Smooth muscle cell (in vitro differentiated cells): ENCODE measurements at regions not wholly inside any gene's neighbourhood (a gene's known extent, or its start where the extent isn't known, plus 50 kb on each side); places are given as distances from the start of the nearest gene placed in this dataset.
A peak's percentile ranks its signal among the peaks of the same experiment; 100 is the strongest.

Experiments used
- DNase-seq: peaks from one replicate; lab custom pipeline; 2025; ENCODE audit not compliant: unreplicated experiment; lab: John Stamatoyannopoulos, UW
- H2AFZ ChIP-seq: fragments of 200-600 bp; sonication (generic); 2 replicates; pipeline ENCODE4 v1.6.0; 2016; ENCODE audit warnings: antibody characterized with exemption, low read depth, mild to moderate bottlenecking
- H3F3A ChIP-seq: fragments of 200-600 bp; sonication (generic); 2 replicates; pipeline ENCODE4 v1.6.0; 2017; ENCODE audit warnings: antibody characterized with exemption, low read depth
- H3K27ac ChIP-seq: fragments of 200-600 bp; sonication (generic); 2 replicates; pipeline ENCODE4 v1.5.1; 2016; ENCODE audit warnings: low read depth, mild to moderate bottlenecking
- H3K27me3 ChIP-seq: fragments of 200-600 bp; sonication (generic); 2 replicates; pipeline ENCODE4 v1.6.1; 2016; ENCODE audit warnings: low read depth, mild to moderate bottlenecking
- H3K36me3 ChIP-seq: fragments of 200-600 bp; sonication (generic); 2 replicates; pipeline ENCODE4 v1.5.1; 2016; ENCODE audit warnings: low read depth
- H3K4me1 ChIP-seq: fragments of 200-600 bp; sonication (generic); 2 replicates; pipeline ENCODE4 v1.5.1; 2016; ENCODE audit warnings: low read depth
- H3K4me2 ChIP-seq: fragments of 200-600 bp; sonication (generic); 2 replicates; pipeline ENCODE4 v1.6.0; 2016; ENCODE audit warnings: mild to moderate bottlenecking
- H3K4me3 ChIP-seq: fragments of 200-600 bp; sonication (generic); 2 replicates; pipeline ENCODE4 v1.5.1; 2016; ENCODE audit warnings: mild to moderate bottlenecking
- H3K79me2 ChIP-seq: fragments of 200-600 bp; sonication (generic); 2 replicates; pipeline ENCODE4 v1.6.0; 2016; ENCODE audit warnings: low read depth, mild to moderate bottlenecking
- H3K9ac ChIP-seq: fragments of 200-600 bp; sonication (generic); 2 replicates; pipeline ENCODE4 v1.6.0; 2016; ENCODE audit warnings: low read depth
- H3K9me3 ChIP-seq: fragments of 200-600 bp; sonication (generic); replicated peaks from 2 replicates; pipeline ENCODE4 v1.5.1; 2016; ENCODE audit warnings: low read depth
- H4K20me1 ChIP-seq: fragments of 200-600 bp; sonication (generic); 2 replicates; pipeline ENCODE4 v1.6.0; 2016; ENCODE audit warnings: low read depth
- WGBS: methylation state at CpG from one replicate; pipeline ENCODE4 v1.1.7; 2016; ENCODE audit warnings: low lambda C conversion rate; 5-methylcytosine and 5-hydroxymethylcytosine counted together
- TF ChIP-seq, protein P1 (sequence below): fragments of 200-600 bp; sonication (generic); IDR thresholded peaks from 2 replicates; pipeline ENCODE4 v1.5.1; 2017; ENCODE audit warnings: borderline replicate concordance, mild to moderate bottlenecking, antibody characterized with exemption; ENCODE audit not compliant: insufficient read depth, poor library complexity, severe bottlenecking

DNA sequence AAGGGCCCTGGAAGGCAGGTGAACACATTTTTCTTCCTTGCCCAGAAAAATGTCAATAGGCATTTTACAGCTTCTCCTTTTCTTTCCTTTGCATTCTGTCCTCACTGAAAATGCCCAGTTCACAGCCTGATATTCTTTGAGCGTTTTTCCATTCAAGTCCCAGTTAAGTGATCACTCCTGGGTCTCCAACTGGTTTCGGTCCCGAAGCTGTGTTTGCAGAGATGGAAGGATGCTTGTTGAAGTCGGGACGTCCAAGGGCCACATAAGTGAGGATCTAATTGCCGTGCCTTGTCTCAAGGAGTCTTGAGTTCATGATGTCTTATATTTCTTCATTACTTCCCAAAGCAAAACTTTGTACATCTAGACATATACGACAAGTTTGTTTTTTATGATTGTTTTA is 208.7 kb upstream of the PRKCQ start:
- Histone ChIP-seq H2AFZ (no peak overlapping the region), H3K4me2 (no peak overlapping the region), H3K9me3 (no peaks in the 10 kb centered on the region), H4K20me1 (no peaks in the 10 kb centered on the region), H3K4me3 (no peak overlapping the region), H3K79me2 (no peaks in the 10 kb centered on the region), H3K27ac (no peak overlapping the region), H3K27me3 (no peaks in the 10 kb centered on the region), H3F3A (no peaks in the 10 kb centered on the region), H3K4me1 (peaks cover 8% of the 10 kb centered on the region), H3K9ac (no peak overlapping the region), H3K36me3 (no peaks in the 10 kb centered on the region)
- DNase-seq: no peak
- TF ChIP-seq, protein P1, sequence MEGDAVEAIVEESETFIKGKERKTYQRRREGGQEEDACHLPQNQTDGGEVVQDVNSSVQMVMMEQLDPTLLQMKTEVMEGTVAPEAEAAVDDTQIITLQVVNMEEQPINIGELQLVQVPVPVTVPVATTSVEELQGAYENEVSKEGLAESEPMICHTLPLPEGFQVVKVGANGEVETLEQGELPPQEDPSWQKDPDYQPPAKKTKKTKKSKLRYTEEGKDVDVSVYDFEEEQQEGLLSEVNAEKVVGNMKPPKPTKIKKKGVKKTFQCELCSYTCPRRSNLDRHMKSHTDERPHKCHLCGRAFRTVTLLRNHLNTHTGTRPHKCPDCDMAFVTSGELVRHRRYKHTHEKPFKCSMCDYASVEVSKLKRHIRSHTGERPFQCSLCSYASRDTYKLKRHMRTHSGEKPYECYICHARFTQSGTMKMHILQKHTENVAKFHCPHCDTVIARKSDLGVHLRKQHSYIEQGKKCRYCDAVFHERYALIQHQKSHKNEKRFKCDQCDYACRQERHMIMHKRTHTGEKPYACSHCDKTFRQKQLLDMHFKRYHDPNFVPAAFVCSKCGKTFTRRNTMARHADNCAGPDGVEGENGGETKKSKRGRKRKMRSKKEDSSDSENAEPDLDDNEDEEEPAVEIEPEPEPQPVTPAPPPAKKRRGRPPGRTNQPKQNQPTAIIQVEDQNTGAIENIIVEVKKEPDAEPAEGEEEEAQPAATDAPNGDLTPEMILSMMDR: no peak
- 95% methylated on average over 7 of the region's 7 CpGs for WGBS

DNA sequence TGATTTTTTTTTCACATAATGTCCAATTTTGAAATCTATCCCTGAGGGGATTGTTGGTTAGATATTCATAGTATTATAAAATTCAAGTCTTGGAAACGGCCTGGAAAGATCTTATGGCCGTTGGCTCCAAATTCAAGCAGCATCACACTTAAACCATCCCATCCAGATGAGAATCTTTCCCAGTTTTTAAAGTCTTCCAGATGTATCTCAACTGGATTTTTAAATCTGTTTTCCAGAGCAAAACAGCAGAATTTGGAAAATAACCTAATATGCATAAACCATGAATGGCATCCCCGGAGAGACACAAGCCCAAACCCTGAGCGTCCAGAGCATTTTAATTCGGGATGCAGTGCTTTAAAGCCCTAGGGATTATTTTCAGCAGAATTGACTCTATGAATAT is 208.2 kb upstream of the PRKCQ start:
- Histone ChIP-seq H3K36me3 (no peaks in the 10 kb centered on the region), H2AFZ (no peak overlapping the region), H3K27me3 (no peaks in the 10 kb centered on the region), H3K9ac (no peak overlapping the region), H4K20me1 (no peaks in the 10 kb centered on the region), H3K27ac (no peak overlapping the region), H3K4me3 (no peak overlapping the region), H3K79me2 (no peaks in the 10 kb centered on the region), H3F3A (no peaks in the 10 kb centered on the region), H3K4me1 (peaks cover 8% of the 10 kb centered on the region), H3K4me2 (no peak overlapping the region), H3K9me3 (no peaks in the 10 kb centered on the region)
- 92% methylated on average over 5 of the region's 5 CpGs for WGBS
- TF ChIP-seq, protein P1: no peak
- no peak for DNase-seq

DNA sequence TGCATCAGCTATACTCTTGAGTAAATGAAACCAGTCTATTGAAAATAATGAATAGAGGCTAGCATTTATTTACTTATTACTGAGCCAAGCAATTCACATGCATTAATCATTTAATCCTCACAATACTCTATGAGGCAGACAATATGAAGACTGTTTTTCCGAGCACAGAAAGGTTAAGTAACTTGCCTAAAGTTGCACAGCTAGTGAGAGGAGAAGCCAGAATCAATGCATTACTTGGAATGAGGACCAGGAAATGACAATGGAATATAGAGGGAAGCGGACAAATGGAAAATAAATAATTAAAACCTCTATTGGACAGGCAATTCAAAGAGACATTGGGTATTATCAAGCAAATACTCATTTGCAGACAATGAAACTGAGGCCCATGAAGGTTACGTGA is 207.6 kb upstream of the PRKCQ start:
- H3F3A ChIP-seq: no peaks in the 10 kb centered on the region
- TF ChIP-seq, protein P1: no peak
- no peak overlapping the region for H3K27ac ChIP-seq
- H2AFZ ChIP-seq: no peak overlapping the region
- 96% methylated on average over 3 of the region's 3 CpGs for WGBS
- H3K9ac ChIP-seq: no peak overlapping the region
- no peak for DNase-seq
- no peak overlapping the region for H3K4me2 ChIP-seq
- H3K4me1 ChIP-seq: peaks cover 8% of the 10 kb centered on the region
- no peaks in the 10 kb centered on the region for H3K9me3 ChIP-seq
- H3K36me3 ChIP-seq: no peaks in the 10 kb centered on the region
- no peaks in the 10 kb centered on the region for H3K27me3 ChIP-seq
- no peaks in the 10 kb centered on the region for H4K20me1 ChIP-seq
- no peak overlapping the region for H3K4me3 ChIP-seq
- no peaks in the 10 kb centered on the region for H3K79me2 ChIP-seq

DNA sequence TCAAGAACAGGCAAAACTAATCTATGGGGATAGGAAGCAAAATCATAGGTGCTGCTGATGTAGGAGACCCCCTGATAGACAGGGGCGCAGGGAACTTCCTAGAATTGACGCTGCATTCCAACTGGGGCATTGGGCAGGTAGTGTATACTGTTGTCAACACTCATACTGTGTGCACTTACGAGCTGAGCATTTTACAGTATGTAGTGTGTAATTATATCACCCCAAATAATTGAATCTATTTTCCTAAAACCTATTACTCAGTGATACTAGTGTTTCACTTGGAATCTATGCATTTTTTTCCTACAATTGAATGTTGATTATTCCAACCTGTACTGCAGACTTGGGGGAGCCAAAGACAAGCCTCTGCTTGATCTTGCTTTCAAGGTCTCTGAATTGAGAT is 207.0 kb upstream of the PRKCQ start:
- Histone ChIP-seq H3F3A (no peaks in the 10 kb centered on the region), H3K27me3 (no peaks in the 10 kb centered on the region), H3K79me2 (no peaks in the 10 kb centered on the region), H3K4me3 (no peak overlapping the region), H3K9ac (no peak overlapping the region), H2AFZ (no peak overlapping the region), H3K9me3 (no peaks in the 10 kb centered on the region), H3K27ac (no peak overlapping the region), H4K20me1 (no peaks in the 10 kb centered on the region), H3K36me3 (no peaks in the 10 kb centered on the region), H3K4me1 (peaks cover 8% of the 10 kb centered on the region), H3K4me2 (peak overlapping the region; percentile 56)
- TF ChIP-seq, protein P1: no peak
- no peak for DNase-seq
- 95% methylated on average over 3 of the region's 3 CpGs for WGBS
